K562 (cell line): ENCODE measurements at regions not wholly inside any gene's neighbourhood (a gene's known extent, or its start where the extent isn't known, plus 50 kb on each side); places are given as distances from the start of the nearest gene placed in this dataset.
A peak's percentile ranks its signal among the peaks of the same experiment; 100 is the strongest.

Experiments
- ATAC-seq: fragments of 200-7000 bp; cut with Tn5 transposase; 3 replicates; pipeline ENCODE4 v1.9.1; 2020; ENCODE audit warnings: moderate library complexity
- BruUV-seq: library from RNA; stranded (reverse); fragments of 400-500 nt; replicated peaks from 2 replicates; lab custom pipeline; 2021; lab: Mats Ljungman, UMichigan
- CTCF ChIA-PET: fragments of 300-600 bp; formaldehyde crosslinking; extraction: SDS; loops from one replicate; lab custom pipeline; 2021; ENCODE audit warnings: low intra/inter-chr PET ratio; lab: Yijun Ruan, JAX
- POLR2A ChIA-PET: fragments of 300-600, 350-650 bp; sonication (Branson Sonifier 250); formaldehyde crosslinking; extraction: SDS; loops from one replicate; lab custom pipeline; 2021; ENCODE audit warnings: antibody characterized with exemption, inconsistent platforms; lab: Yijun Ruan, JAX
- DNase-seq, 4 experiments: peaks; one replicate each; pipeline versions ENCODE4 v3.0.0 to v3.0.0-alpha.2; 2011 to 2018; ENCODE audit warnings: low spot score in 3 of 4, mixed read lengths in 3 of 4; ENCODE audit errors: extremely low read depth in 1 of 4
- FAIRE-seq: peaks from 2 replicates; lab custom pipeline; 2011; peaks lifted over from hg19 to GRCh38; lab: Jason Lieb, UNC
- H2AFZ ChIP-seq: 2 replicates; pipeline ENCODE4 v1.6.0; 2011; ENCODE audit warnings: low read depth, low read length, control low read depth, inconsistent platforms
- H3K27ac ChIP-seq: fragments of 200-600 bp; 3 replicates; pipeline ENCODE4 v1.8.0; 2011; ENCODE audit warnings: low read depth, mild to moderate bottlenecking, control low read depth, inconsistent platforms, low read length, moderate library complexity, mixed read lengths; ENCODE audit errors: extremely low read depth
- H3K27me3 ChIP-seq, 2 experiments: fragments of 300-600 bp in 1 of 2; 2 replicates in 1 of 2; 3 replicates in 1 of 2; pipeline versions ENCODE4 v1.6.0 to v1.8.0; 2011; ENCODE audit warnings: inconsistent platforms in 2 of 2, low read length in 2 of 2, mild to moderate bottlenecking in 1 of 2, mixed read lengths in 1 of 2, moderate library complexity in 1 of 2; ENCODE audit not compliant: control insufficient read depth in 2 of 2, insufficient read depth in 2 of 2
- H3K36me3 ChIP-seq: fragments of 300-600 bp; 3 replicates; pipeline ENCODE4 v1.8.0; 2011; ENCODE audit warnings: mild to moderate bottlenecking, low read length, inconsistent platforms; ENCODE audit not compliant: control insufficient read depth, insufficient read depth
- H3K4me1 ChIP-seq, 2 experiments: fragments of 200-600 bp in 1 of 2; replicated peaks in 1 of 2; 2 replicates in 1 of 2; 3 replicates in 1 of 2; pipeline versions ENCODE4 v1.5.1 to v1.8.0; 2011; ENCODE audit warnings: inconsistent platforms in 2 of 2, low read length in 2 of 2, mild to moderate bottlenecking in 1 of 2, mixed read lengths in 1 of 2, moderate library complexity in 1 of 2; ENCODE audit not compliant: control insufficient read depth in 2 of 2, insufficient read depth in 2 of 2
- H3K4me2 ChIP-seq: 2 replicates; pipeline ENCODE4 v1.6.1; 2011; ENCODE audit warnings: low read length, control low read depth, inconsistent platforms, mixed read lengths; ENCODE audit not compliant: insufficient read depth
- H3K4me3 ChIP-seq: fragments of 200-600 bp; sonication (generic), shearing (Covaris generic); 2 replicates; pipeline ENCODE4 v1.5.1; 2016; ENCODE audit warnings: control low read depth, inconsistent platforms
- H3K79me2 ChIP-seq: fragments of 200-600 bp; 3 replicates; pipeline ENCODE4 v1.8.0; 2011; ENCODE audit warnings: low read length, inconsistent platforms; ENCODE audit not compliant: control insufficient read depth, insufficient read depth
- H3K9ac ChIP-seq, 2 experiments: 2 replicates each; pipeline versions ENCODE4 v1.6.0 to v1.6.1; 2011; ENCODE audit warnings: low read depth in 2 of 2, low read length in 2 of 2, control low read depth in 1 of 2, inconsistent platforms in 1 of 2, mild to moderate bottlenecking in 1 of 2, mixed read lengths in 1 of 2; ENCODE audit not compliant: insufficient read depth in 1 of 2
- H3K9me1 ChIP-seq: one replicate; pipeline ENCODE4 v1.6.0; 2011; ENCODE audit warnings: inconsistent platforms, mild to moderate bottlenecking, low read length, moderate library complexity; ENCODE audit not compliant: control insufficient read depth, insufficient read depth
- H3K9me3 ChIP-seq: replicated peaks from 2 replicates; pipeline ENCODE4 v1.5.1; 2011; ENCODE audit warnings: low read depth, low read length, inconsistent platforms; ENCODE audit not compliant: control insufficient read depth, insufficient read depth
- H4K20me1 ChIP-seq: replicated peaks from 2 replicates; pipeline ENCODE4 v1.6.1; 2011; ENCODE audit warnings: low read length, inconsistent platforms, mixed read lengths; ENCODE audit not compliant: control insufficient read depth, insufficient read depth
- ATF1 ChIP-seq, 2 experiments: fragments of 450-650 bp in 1 of 2; IDR thresholded peaks; 2 replicates each; pipeline ENCODE4 v1.6.1; 2016; ENCODE audit warnings: missing compliant biosample characterization in 1 of 2, missing genetic modification characterization in 1 of 2
- FOXM1 ChIP-seq, 2 experiments: fragments of 450-650 bp in 1 of 2; sonication (generic) in 1 of 2; formaldehyde crosslinking in 1 of 2; IDR thresholded peaks; 2 replicates each; pipeline versions ENCODE4 v1.6.1 to v1.9.0; 2017 to 2022; ENCODE audit warnings: low read depth in 2 of 2, mild to moderate bottlenecking in 2 of 2, missing genetic modification reagents in 1 of 2, moderate library complexity in 1 of 2
- LEF1 ChIP-seq: fragments of 450-650 bp; IDR thresholded peaks from 2 replicates; pipeline ENCODE4 v1.6.1; 2016; ENCODE audit warnings: mild to moderate bottlenecking
- MBD1 ChIP-seq: fragments of 250-450 bp; sonication (Bioruptor Pico); IDR thresholded peaks from 2 replicates; pipeline ENCODE4 v1.8.0; 2022; ENCODE audit warnings: inconsistent platforms
- NFRKB ChIP-seq: fragments of 450-650 bp; IDR thresholded peaks from 2 replicates; pipeline ENCODE4 v1.6.1; 2016; ENCODE audit warnings: low read depth
- NKRF ChIP-seq: fragments of 450-650 bp; IDR thresholded peaks from 2 replicates; pipeline ENCODE4 v1.6.1; 2016; ENCODE audit warnings: borderline replicate concordance
- STAT5B ChIP-seq: fragments of 250-450 bp; sonication (Bioruptor Pico); IDR thresholded peaks from 2 replicates; pipeline ENCODE4 v1.8.0; 2021; ENCODE audit warnings: mild to moderate bottlenecking, inconsistent platforms
- ZNF184 ChIP-seq: sonication (generic); formaldehyde crosslinking; IDR thresholded peaks from 2 replicates; pipeline ENCODE4 v1.5.0; 2020; ENCODE audit warnings: missing genetic modification reagents
- ZNF551 ChIP-seq: fragments of 250-450 bp; sonication (Bioruptor Pico); IDR thresholded peaks from 2 replicates; pipeline ENCODE4 v1.5.0; 2021; ENCODE audit warnings: mild to moderate bottlenecking, moderate library complexity
- ZNF561 ChIP-seq: fragments of 450-650 bp; formaldehyde crosslinking; conservative IDR thresholded peaks from 2 replicates; pipeline ENCODE4 v1.4.0; 2020; ENCODE audit warnings: mild to moderate bottlenecking, moderate library complexity
- WGBS: fragments of 100-300 bp; shearing (Covaris generic); methylation state at CpG from one replicate; pipeline ENCODE4 v1.1.6; 2016; ENCODE audit warnings: low coverage, mixed read lengths; ENCODE audit not compliant: insufficient coverage; ENCODE audit errors: missing lambda C conversion rate; 5-methylcytosine and 5-hydroxymethylcytosine counted together
- in situ Hi-C: fragments of 300-500 bp; cut with MboI; formaldehyde crosslinking; loops from 4 replicates; pipeline ENCODE4 v1.15.0; 2018; ENCODE audit warnings: inconsistent platforms, mixed read lengths
- intact Hi-C: fragments of 100-400 bp; cut with micrococcal nuclease; formaldehyde crosslinking; loops from 2 replicates; pipeline ENCODE4 v1.14.2; 2022
- TF ChIP-seq, protein P1 (sequence below): sonication (generic); IDR thresholded peaks from 2 replicates; pipeline ENCODE4 v1.6.1; 2016

DNA sequence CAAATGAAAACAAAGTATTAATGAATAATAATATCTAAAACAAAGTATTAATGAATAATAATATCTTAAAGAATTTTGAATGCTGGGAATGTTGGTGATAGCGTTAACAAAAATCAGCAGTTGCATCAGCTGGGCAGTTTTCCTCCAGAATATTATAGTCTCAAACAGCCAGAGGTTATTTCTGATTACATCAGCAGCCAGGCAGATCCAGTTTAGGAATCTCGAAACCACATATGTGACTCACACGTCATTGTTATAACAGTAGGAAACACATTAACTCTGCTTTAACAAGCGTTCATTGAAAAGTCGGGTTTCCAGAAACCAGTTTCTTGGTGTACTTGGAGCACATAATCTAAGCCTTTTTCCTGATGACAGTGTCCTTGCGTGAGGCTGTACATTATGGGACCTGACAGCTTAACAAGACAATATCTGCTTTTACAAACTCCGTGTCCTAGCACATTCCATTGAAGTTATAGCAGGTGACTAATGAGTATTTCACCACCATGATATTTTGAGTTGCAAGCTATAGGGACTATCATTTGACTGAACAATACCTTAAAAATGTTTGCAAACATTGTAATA lies 559.5 kb upstream of the KLF4 start:
- intact Hi-C loops (no loop called here), in situ Hi-C loops (no loop called here)
- no TSS peak for BruUV-seq
- Histone ChIP-seq H3K9me1 (no peaks in the 10 kb centered on the region), H3K4me1 (peaks cover 0 to 25% of the 10 kb centered on the region in 2 experiments; a peak in 3 of 5 replicates), H3K36me3 (no peaks in the 10 kb centered on the region), H3K4me2 (peak overlapping the region; percentile 47; the same call in 1 of the 2 replicates), H3K79me2 (no peaks in the 10 kb centered on the region), H2AFZ (peak overlapping the region; percentile 69), H3K27ac (peak overlapping the region; percentile 37; the same call in 1 of the 3 replicates), H3K4me3 (no peak overlapping the region), H3K27me3 (no peaks in the 10 kb centered on the region), H3K9ac (0 out of 4 replicates have a peak overlapping the region, but pooled peaks of 1 of the 2 experiments have one; percentile 29), H3K9me3 (no peaks in the 10 kb centered on the region), H4K20me1 (no peaks in the 10 kb centered on the region)
- DNase-seq (peak; percentile 16 to 51 (median 17)), FAIRE-seq (no peak), ATAC-seq (peak; percentile 78)
- POLR2A ChIA-PET: interaction anchor here (0.5 to 1.4 kb wide), 2 partner anchors 10 to 520 kb away, joined by 3 to 4 read pairs; no protein-coding TSS in a partner anchor
- 3% methylated on average over 7 of the region's 7 CpGs for WGBS
- CTCF ChIA-PET: no interaction called here
- TF ChIP-seq NFRKB (0 out of 2 replicates have a peak, but pooled peaks have one; percentile 26), ATF1 (CRISPR knock-in tag; IDR thresholded peaks at IDR 0.05) (no peak), ATF1 (tag; IDR thresholded peaks at IDR 0.05) (peak; percentile 63), STAT5B (CRISPR knock-in tag) (no peak), NKRF (no peak), MBD1 (CRISPR knock-in tag) (no peak), FOXM1 (IDR thresholded peaks at IDR 0.05; ENCODE audit: low read depth) (peak; percentile 34; the same call in 1 of the 2 replicates), FOXM1 (CRISPR knock-in tag; IDR thresholded peaks at IDR 0.05; ENCODE audit: low read depth) (no peak), ZNF551 (CRISPR knock-in tag) (no peak), ZNF184 (CRISPR knock-in tag) (no peak), ZNF561 (no peak), LEF1 (peak; percentile 81; the same call in 1 of the 2 replicates)
- TF ChIP-seq, protein P1, sequence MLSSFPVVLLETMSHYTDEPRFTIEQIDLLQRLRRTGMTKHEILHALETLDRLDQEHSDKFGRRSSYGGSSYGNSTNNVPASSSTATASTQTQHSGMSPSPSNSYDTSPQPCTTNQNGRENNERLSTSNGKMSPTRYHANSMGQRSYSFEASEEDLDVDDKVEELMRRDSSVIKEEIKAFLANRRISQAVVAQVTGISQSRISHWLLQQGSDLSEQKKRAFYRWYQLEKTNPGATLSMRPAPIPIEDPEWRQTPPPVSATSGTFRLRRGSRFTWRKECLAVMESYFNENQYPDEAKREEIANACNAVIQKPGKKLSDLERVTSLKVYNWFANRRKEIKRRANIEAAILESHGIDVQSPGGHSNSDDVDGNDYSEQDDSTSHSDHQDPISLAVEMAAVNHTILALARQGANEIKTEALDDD: peak; percentile 68; the same call in 1 of the 2 replicates
